ENCODE measurements at regions not wholly inside any gene's neighbourhood (a gene's known extent, or its start where the extent isn't known, plus 50 kb on each side); places are given as distances from the start of the nearest gene placed in this dataset.
"Not testable (repeated sequence)": the region's sequence is repeated elsewhere in the genome, so short reads cannot be mapped to it uniquely, and the experiment has no call there.

DNA sequence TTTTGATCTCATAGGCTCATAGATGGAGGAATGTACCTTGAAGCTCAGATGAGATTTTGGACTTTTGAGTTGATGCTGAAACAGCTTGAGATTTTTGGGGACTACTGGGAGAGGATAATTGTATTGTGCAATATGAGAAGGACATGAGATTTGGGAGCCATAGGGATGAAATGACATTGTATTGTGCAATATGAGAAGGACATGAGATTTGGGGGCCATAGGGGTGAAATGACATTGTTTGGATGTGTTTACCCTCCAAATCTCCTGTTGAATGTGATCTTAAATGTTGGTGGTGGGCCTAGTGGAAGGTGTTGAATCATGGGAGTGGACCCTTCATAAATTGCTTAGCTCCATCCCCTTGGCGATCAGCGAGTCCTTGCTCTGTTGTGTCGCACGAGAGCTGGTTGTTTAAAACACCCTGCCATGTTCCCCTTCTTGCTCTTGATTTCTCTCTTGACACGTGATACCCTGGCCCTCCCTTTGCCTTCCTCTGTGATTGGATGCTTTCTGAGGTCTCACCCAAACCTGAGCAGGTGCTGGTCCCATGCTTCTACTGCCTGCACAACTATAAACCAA lies 110.9 kb upstream of the TPTE start:
- not testable (repeated sequence) for DNase-seq

DNA sequence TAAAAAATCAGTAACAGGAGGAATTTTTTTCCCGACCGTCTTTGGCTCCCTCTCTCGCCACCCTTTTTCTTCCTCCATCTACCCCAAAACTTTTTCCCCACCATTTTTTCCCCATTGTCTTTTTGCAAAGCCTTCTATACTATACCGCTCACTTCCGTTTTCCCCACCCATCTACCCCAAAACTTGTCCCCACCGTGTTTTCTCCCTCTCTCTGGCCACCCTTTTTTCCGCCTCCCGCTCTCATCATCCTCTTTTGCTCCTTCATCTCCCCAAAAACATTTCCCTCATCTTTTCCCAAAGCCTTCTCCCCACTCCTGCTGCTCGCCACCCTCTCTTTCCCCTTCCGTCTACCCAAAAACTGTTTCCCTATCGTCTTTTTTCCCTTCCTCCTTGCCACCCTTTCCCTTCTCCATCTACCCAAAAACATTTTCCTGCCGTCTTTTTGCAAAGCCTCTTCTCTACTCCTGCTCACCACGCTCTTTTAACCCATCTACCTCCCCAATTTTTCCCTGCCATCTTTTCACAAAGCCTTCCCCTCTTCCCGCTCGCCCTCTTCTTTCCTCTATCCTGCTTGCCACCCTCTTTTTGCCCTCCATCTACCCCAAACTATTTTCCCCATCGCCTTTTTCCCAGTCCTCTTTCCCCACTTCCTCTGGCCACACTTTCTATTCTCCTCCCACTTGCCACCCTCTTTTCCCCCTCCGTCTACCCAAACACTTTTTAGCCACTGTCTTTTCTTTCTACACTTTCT lies 109.4 kb upstream of the TPTE start:
- not testable (repeated sequence) for DNase-seq

DNA sequence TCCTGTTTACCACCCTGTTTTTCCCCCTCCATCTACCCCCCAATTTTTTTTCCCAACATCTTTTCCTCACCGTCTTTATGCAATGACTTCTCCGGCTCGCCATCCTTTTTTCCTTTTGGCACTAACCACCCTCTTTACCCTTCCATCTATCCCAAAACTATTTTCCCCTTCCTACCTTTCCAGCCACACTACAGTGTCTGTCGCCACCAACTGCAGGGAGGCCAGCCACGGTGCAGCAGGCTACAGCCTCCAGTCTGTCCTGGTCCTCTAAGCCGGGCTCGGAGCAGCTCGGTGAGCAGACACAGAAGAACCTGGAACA lies 108.5 kb upstream of the TPTE start:
- DNase-seq = not testable (repeated sequence)

DNA sequence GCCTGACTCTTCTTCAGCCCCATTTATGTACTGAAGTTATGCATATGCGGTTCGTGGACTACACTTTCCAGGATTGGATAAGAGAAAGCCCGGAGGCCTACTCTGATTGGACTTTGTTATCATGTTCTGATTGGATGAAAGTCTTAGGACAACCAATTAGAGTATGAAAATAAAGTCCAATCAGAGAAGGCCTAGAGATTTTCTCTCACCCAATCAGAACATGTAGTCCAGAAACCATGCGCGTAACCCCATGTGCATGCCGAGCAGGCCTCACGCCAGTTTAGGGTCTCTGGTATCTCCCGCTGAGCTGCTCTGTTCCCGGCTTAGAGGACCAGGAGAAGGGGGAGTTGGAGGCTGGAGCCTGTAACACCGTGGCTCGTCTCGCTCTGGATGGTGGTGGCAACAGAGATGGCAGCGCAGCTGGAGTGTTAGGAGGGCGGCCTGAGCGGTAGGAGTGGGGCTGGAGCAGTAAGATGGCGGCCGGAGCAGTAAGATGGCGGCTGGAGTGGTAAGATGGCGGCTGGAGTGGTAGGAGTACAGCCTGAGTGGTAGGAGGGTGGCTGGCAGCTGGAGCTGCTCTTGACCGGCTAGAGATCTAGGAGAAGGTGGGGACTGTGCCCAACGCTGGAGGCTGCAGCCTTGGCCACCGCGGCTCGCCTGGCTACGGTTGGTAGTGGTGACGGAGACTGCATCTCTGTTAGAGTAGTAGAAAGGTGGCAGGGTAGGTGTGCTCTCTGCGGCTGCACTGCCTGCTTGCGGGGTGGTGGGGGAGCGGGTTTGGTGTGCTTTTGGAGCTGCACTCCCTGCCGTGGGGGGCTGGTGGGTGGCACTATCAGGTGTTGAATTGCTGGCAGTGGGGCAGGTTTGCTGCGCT lies 107.9 kb upstream of the TPTE start:
- not testable (repeated sequence) for DNase-seq

DNA sequence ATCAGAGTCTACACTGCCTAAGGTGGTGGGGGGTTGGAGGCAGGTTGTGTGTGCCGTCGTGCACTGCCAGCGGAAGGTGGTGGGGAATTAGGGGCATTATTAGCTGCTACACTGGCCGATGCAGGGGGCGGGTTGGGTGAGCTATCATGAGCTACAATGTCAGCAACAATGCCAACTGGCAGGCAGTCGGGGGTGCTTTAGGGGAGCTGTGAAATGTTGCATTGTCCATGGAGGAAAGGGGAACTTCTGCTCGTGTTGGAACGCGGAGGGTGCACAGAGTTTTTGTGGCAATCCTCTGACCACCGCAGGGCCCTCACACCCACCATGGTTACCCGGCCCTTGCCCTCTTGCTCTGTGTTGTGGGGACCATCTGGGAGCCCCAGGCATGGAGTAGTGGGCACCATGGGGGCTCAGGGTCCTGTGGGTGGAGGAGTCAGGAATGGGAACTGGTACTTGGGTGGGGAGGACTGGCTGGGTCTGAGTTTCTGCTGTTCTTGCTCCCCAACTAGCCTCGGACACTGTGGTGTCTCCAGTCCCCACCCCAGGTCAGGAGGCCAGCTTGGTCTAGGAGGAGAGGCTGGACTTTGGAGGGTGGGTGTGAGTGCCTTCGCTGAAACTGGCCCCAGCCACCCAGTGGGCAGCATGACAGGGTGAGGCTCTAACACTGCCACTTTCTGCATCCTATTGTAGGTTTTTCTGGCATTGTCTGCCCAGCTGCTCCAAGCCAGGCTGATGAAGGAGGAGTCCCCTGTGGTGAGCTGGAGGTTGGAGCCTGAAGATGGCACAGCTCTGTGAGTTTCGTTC lies 107.1 kb upstream of the TPTE start:
- not testable (repeated sequence) for DNase-seq

DNA sequence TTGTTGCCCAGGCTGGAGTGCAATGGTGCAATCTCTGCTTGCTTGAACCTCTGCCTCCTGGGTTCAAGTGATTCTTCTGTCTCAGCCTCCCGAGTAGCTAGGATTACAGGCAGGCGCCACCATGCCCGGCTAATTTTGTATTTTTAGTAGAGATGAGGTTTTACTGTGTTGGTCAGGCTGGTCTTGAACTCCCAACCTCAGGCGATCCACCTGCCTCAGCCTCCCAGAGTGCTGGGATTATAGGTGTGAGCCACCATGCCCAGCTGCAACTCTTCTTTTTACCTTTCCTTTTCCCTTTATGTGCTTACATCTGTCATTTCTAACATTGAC lies 106.5 kb upstream of the TPTE start:
- DNase-seq = not testable (repeated sequence)

DNA sequence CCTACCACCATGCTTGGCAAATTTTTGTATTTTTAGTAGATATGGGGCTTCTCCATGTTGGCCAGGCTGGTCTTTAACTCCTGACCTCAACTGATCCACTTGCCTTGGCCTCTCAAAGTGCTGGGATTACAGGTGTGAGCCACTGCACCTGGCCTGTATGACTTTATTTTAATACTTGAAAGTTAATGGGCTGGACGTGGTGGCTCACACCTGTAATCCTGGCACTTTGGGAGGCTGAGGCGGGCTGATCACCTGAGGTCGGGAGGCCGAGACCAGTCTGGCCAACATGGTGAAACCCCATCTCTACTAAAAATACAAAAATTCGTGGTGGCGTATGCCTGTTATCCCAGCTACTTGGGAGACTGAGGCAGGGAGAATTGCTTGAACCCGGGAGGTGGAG lies 105.9 kb upstream of the TPTE start:
- not testable (repeated sequence) for DNase-seq

DNA sequence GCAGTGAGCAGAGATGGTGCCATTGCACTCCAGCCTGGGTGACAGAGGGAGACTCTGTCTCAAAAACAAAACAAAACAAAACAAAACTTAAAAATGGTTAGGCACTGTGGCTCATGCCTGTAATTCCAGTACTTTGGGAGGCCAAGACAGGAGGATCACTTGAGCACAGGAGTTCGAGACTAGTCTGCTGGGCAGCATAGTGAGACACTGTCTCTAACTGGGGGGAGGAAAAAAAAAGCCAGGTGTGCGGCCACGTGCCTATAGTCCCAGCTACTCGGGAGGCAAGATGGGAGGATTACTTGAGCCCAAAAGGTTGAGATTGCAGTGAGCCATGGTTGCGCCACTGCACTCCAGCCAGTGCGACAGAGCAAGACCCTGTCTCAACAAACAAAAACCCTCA lies 105.5 kb upstream of the TPTE start:
- DNase-seq = not testable (repeated sequence)

DNA sequence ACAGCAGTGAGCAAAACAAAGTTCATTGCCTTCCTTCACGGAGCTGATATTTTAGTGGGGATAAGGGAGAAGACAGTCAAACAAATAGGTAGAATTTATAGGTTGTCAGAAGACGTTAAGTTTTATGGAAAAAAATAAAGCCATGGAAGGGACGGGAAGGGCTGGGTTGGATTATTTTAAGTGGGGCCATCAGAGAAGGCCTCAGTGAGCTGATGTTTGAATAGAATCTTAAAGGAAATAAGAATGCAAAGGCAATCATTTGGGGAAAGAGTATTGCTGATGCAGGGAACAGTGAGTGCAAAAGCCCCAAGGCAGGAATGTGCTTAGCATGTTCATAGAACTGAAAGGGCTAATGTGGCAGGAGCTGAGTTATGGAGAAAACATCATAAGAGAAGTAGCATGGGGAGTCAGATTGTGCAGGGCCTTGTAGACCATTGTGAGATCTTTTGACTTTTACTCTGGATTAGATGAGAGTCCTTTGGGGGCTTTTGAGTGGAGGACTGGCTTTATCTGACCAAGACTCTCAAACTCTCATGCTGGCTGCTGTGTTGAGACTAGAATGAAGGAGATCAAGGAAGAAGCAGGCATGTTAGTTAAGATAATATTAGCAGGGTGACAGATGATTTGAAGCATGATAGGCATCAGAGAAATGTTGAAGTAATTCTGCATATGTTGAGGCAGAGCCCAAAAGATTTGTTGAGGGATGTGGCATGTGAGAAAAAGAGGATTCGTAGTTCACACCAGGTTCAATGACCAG lies 104.5 kb upstream of the TPTE start:
- not testable (repeated sequence) for DNase-seq

DNA sequence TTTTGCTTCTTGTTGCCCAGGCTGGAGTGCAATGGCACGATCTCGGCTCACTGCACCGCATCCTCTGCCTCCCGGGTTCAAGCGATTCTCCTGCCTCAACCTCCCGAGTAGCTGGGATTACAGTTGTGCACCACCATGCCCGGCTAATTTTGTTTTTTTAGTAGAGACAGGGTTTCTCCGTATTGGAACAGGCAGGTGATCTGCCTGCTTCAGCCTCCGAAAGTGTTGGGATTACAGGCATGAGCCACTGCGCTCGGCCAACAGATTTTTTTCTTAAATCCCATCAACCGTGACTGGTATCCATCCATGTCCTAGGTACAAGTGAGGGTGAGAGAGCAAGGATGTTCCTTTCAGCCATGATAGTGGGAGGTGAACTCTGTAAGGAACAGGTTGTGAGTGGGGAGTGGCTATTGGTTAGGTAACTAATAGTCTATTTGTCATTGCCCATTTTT lies 103.8 kb upstream of the TPTE start:
- not testable (repeated sequence) for DNase-seq

DNA sequence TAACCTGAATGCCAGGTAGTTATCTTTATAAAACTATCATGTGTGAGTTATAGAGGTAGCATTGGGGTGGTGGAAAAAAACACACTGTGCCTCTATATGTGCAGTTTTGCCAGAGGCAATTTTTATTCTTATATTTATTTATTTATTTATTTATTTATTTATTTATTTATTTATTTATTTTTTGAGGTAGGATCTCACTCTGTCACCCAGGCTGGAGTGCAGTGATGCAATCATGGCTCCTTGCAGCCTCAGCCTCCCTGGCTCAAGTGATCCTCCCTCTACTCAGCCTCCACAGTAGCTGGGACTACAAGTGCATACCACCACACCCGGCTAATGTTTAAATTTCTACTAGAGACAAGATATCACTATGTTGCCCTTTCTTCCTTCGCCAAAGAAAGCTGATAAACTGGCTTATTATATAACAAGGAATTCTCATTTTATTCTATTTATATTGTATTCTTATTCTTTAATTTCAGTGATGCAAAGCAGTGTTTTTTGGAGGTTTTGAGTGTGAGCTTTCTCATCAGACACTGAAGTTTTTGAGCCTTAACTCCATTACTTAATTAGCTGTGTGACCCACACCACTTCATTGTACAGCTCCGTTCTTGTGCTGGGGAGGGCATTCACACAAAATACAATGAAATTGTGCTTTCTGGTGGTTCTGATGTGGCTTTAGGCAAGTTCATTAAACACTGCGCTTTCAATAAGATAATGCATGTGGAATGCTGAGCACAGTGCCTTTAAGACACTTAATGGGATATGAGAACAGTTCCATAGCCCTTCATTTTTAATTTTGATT lies 102.9 kb upstream of the TPTE start:
- DNase-seq = not testable (repeated sequence)

DNA sequence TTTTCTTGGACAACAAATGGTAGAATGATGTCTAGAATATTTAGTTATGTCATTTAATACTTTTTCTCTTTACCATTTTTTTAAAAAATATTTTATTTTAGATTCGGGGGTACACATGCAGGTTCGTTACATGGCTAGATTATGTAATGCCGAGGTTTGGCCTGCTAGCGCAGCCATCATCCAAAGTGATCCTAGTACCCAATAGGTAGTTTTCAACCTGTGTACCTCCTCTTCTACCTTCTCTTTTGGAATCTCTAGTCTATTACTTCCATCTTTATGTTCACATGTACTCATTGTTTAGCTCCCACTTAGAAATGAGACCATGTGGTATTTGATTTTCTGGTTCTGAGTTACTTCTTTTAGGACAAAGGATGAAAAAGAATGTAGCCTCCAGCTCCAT lies 100.2 kb upstream of the TPTE start:
- not testable (repeated sequence) for DNase-seq

DNA sequence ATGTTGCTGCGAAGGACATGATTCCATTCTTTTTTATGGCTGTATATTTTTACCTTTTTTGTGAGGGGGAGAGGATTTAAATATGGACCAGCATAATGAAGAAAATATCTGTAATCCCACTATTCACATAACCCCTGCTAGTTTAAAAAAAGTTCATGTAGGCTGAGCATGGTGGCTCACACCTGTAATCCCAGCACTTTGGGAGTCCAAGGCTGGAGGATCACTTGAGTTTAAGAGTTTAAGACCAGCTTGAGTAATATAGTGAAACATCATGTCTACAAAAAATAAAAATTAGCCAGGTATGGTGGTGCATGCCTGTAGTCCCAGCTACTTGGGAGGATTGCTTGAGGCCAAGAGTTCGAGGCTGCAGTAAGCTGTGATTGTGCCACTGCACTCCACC lies 99.8 kb upstream of the TPTE start:
- not testable (repeated sequence) for DNase-seq

DNA sequence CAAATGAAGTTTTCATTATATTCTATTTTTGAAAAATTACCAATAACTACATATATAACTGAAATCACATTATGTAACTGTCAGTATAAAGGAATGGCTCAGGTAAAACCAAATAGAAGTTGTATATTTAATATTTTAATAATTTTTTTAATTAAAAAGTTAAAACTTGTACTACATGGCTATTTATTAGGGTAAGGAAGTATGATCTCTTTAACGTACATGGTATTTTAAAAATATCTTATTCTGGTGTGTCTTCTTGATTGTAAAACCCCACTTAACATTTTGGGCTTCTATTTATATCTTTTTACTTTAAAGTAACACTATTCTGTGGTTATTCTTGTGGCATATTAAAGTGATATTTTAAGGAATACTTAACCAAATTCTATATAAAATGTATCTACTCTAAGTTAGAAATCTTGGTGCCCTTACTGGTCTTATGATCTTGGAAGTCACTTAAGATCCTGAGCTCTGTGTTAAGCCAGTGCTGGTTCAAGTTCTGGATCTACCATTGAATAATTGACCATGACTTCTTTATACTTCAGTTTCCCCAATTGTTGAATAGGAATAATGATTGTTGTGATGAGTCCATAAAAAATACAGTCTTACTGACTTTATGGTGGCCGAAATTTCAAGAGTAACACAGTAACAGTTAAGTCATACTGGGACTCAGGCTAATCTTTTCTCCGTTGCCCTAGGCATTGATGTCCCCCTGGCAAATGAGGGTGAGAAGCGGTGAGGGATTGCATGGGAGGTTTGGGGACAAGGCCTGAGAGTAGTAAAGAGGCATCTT lies 97.1 kb upstream of the TPTE start:
- not testable (repeated sequence) for DNase-seq

DNA sequence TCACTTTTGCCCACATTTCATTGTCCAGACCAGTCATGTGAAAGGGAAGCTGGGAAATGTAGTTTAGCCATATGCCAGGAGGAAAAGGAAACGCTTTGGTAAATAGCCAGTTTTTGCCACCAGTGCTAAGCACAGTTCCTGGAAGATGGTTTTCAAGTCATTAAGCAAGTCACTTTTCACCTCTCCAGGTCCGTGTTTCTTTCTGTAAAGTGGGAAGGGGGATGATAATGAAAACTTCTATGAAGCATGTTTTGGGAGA lies 96.6 kb upstream of the TPTE start:
- DNase-seq = not testable (repeated sequence)

DNA sequence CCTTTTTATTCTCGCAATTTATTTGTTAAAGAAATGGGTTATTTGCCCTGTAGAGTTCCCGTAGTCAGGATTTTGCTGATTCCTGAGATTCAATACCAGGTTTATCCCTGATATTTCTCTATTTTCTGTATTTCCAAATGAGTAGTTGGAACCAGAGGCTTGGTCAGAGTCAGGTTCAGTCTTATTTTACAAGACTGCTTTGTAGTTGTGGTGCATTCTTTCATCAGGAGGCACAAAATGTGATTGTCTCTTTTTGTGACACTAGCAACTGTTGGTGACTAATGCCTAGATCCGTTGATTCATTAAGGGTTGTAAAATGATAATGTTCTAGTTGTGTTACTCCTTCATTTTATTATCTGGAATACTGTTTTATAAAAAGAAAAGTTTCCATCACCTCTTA lies 95.5 kb upstream of the TPTE start:
- DNase-seq = no peak

DNA sequence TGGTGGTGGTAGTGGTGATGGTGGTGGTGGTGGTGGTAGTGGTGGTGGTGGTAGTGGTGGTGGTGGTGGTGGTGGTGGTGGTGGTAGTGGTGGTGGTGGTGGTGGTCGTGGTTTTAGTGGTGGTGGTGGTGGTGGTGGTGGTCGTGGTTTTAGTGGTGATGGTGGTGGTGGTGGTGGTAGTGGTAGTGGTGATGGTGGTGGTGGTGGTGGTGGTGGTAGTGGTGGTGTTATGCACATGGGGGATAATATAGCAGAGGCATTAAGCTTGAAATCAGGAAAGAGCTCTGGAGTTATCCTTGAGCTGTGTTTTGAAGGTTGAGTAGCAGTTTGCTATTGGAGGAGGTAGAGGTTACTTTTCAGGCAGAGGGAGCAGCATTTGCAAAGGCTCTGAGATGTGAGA lies 94.6 kb upstream of the TPTE start:
- DNase-seq = not testable (repeated sequence)

DNA sequence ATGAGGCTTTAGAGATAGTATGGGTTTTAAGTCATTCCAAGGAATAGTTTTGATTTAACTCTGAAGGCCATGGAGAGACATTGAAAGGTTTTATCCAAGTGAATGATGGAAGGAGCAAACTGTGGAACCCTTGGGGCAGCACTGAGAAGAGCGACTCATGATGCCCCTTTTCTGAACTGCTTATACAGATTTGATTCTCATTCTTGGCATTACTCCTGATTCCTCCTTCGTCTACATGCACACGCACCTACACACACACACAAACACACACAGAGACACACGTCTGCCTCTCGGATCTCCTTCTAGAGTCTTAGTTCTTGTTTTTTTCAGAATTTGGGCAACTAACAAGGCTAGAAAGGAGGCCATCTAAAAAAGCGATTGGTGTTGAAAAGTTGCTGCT lies 94.1 kb upstream of the TPTE start:
- not testable (repeated sequence) for DNase-seq

DNA sequence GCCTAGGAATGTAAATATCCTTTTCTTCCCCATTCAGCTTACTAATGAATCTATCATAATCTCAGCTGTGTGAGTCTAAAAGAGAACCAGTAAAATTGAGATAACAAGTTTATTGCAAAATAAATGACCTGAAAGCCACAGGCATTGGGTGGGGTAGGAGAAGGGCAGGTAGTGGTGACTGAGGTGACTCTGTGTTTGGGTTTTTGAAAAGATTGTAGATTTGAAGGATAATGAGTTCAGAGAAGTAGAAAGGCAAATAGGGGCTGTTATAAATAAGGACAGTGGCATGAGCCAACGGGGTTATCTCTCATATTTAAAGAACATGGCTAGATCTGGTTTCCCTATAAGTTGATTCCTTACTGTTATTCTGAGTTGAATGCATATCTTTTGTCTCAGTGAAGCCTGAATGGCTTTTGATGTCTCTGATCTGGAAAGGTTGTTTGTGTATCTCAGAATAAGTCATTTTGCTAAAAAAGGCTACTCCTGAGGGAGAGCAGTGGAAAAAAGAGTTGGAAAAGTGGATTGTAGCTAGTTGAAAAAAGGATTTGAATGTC lies 92.3 kb upstream of the TPTE start:
- DNase-seq = not testable (repeated sequence)

DNA sequence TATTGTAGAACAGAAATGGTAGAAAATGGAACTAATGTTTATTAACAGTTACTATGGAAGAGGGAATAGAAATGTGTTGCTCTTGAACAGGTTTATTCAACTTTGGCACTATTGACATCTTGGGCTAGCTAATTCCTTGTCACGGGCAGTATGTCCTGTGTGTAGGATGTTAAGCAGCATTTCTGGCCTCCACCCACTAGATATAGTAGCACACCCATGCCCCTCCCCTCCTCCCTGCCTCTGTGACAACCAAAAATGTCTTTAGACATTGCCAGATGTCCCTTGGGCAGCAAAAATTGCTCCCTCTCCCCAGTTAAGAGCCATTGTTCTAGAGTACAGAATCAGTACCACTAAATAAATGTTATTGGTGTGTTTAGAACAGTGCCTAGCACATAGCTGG lies 91.4 kb upstream of the TPTE start:
- no peak for DNase-seq

All from right kidney (tissue), 1 donor.